GM19455 (cell line): ENCODE measurements at regions not wholly inside any gene's neighbourhood (a gene's known extent, or its start where the extent isn't known, plus 50 kb on each side); places are given as distances from the start of the nearest gene placed in this dataset.

ENCODE experiments used
- ATAC-seq: cut with Tn5 transposase; IDR thresholded peaks from one replicate; pipeline ENCODE4 v1.9.1; 2021; ENCODE audit not compliant: unreplicated experiment

- no peak for ATAC-seq
Measured at GRCh38 chr5:29897916-29898315, 1295.6 kb upstream of the CDH6 start.

GRCh38 chr5:29896646-29897045 lies 1296.8 kb upstream of the CDH6 start:
- no peak for ATAC-seq

GRCh38 chr5:29894668-29895067 lies 1298.8 kb upstream of the CDH6 start:
- no peak for ATAC-seq

GRCh38 chr5:29889051-29889450 lies 1304.4 kb upstream of the CDH6 start:
- no peak for ATAC-seq

- ATAC-seq, result no peak
Measured at GRCh38 chr5:29885595-29885994, 1307.9 kb upstream of the CDH6 start.

- ATAC-seq, result no peak
Measured at GRCh38 chr5:29882036-29882435, 1311.5 kb upstream of the CDH6 start.

GRCh38 chr5:29879401-29879800 lies 1314.1 kb upstream of the CDH6 start:
- no peak for ATAC-seq

GRCh38 chr5:29878599-29878998 lies 1314.9 kb upstream of the CDH6 start:
- no peak for ATAC-seq

- ATAC-seq, result no peak
Measured at GRCh38 chr5:29867155-29867554, 1326.3 kb upstream of the CDH6 start.

GRCh38 chr5:29853711-29854220 lies 1339.7 kb upstream of the CDH6 start:
- ATAC-seq, result no peak

GRCh38 chr5:29852329-29852728 lies 1341.2 kb upstream of the CDH6 start:
- no peak for ATAC-seq

GRCh38 chr5:29845206-29845605 lies 1348.3 kb upstream of the CDH6 start:
- no peak for ATAC-seq

GRCh38 chr5:29833394-29833793 lies 1360.1 kb upstream of the CDH6 start:
- no peak for ATAC-seq

- ATAC-seq, result no peak
Measured at GRCh38 chr5:29822521-29822920, 1371.0 kb upstream of the CDH6 start.

GRCh38 chr5:29811914-29812679 lies 1381.4 kb upstream of the CDH6 start:
- ATAC-seq, result no peak

GRCh38 chr5:29805804-29806203 lies 1387.7 kb upstream of the CDH6 start:
- ATAC-seq, result no peak

- ATAC-seq, result no peak
Measured at GRCh38 chr5:29800752-29801151, 1392.7 kb upstream of the CDH6 start.

GRCh38 chr5:29796013-29796412 lies 1397.5 kb upstream of the CDH6 start:
- ATAC-seq, result no peak

GRCh38 chr5:29795096-29795652 lies 1398.3 kb upstream of the CDH6 start:
- ATAC-seq, result no peak

GRCh38 chr5:29794141-29794787 lies 1399.2 kb upstream of the CDH6 start:
- ATAC-seq, result no peak

- ATAC-seq, result no peak
Measured at GRCh38 chr5:29790281-29790680, 1403.2 kb upstream of the CDH6 start.

- no peak for ATAC-seq
Measured at GRCh38 chr5:29780401-29780800, 1413.1 kb upstream of the CDH6 start.
